Fibroblast of lung (primary cell): ENCODE measurements at regions not wholly inside any gene's neighbourhood (a gene's known extent, or its start where the extent isn't known, plus 50 kb on each side); places are given as distances from the start of the nearest gene placed in this dataset.

Source experiments
- CTCF ChIP-seq, 2 donors: IDR thresholded peaks in 1 of 2; conservative IDR thresholded peaks in 1 of 2; 1 replicate in 1 of 2; 2 replicates in 1 of 2; pipeline ENCODE4 v1.5.1; 2011 to 2012; ENCODE audit warnings: low read length in 2 of 2, control low read depth in 1 of 2, inconsistent platforms in 1 of 2, low read depth in 1 of 2, mild to moderate bottlenecking in 1 of 2
- EZH2 ChIP-seq: IDR thresholded peaks from 2 replicates; pipeline ENCODE4 v1.5.1; 2012; ENCODE audit warnings: low read length, control low read depth, mild to moderate bottlenecking; ENCODE audit errors: missing control alignments

- no peak for TF ChIP-seq CTCF (conservative IDR thresholded peaks at IDR 0.05 in 1 of 2, IDR thresholded peaks at IDR 0.05 in 1 of 2; ENCODE audit: low read depth in 1 of 2, low read length in 2 of 2)
- TF ChIP-seq EZH2: no peak
Observed at GRCh38 chr14:101495284-101495683, 66.0 kb upstream of the DIO3 start.
